Tibial nerve (tissue), 4 donors: ENCODE measurements at regions not wholly inside any gene's neighbourhood (a gene's known extent, or its start where the extent isn't known, plus 50 kb on each side); places are given as distances from the start of the nearest gene placed in this dataset.

Source experiments
- DNase-seq, 2 donors: peaks; one replicate each; pipeline ENCODE4 v3.0.0-alpha.2; 2019; ENCODE audit warnings: low spot score in 2 of 2
- H3K27ac ChIP-seq, 4 donors: fragments of 200-600 bp; sonication (generic) in 3 of 4; one replicate each; pipeline ENCODE4 v1.5.1; 2017 to 2019; ENCODE audit warnings: mild to moderate bottlenecking in 1 of 4
- H3K27me3 ChIP-seq, 2 donors: fragments of 200-600 bp; sonication (generic) in 1 of 2; one replicate each; pipeline versions ENCODE4 v1.5.1 to v1.6.0; 2017 to 2019
- H3K36me3 ChIP-seq, 3 donors: fragments of 200-600 bp; sonication (generic); one replicate each; pipeline ENCODE4 v1.5.1; 2018 to 2019
- H3K4me1 ChIP-seq, 4 donors: fragments of 200-600 bp; sonication (generic) in 3 of 4; one replicate each; pipeline ENCODE4 v1.5.1; 2017 to 2019
- H3K4me3 ChIP-seq, 4 donors: fragments of 200-600 bp; sonication (generic) in 3 of 4; one replicate each; pipeline ENCODE4 v1.5.1; 2017 to 2019; ENCODE audit warnings: mild to moderate bottlenecking in 1 of 4, moderate library complexity in 1 of 4
- H3K9me3 ChIP-seq, 4 donors: fragments of 200-600 bp; sonication (generic) in 3 of 4; one replicate each; pipeline ENCODE4 v1.5.1; 2017 to 2019
- CTCF ChIP-seq, 5 experiments: fragments of 200-600 bp in 3 of 5; fragments of 450-650 bp in 2 of 5; sonication (generic) in 3 of 5; IDR thresholded peaks; one replicate each; pipeline ENCODE4 v1.5.1; 2016 to 2019; ENCODE audit warnings: antibody characterized with exemption in 5 of 5, mild to moderate bottlenecking in 3 of 5, moderate library complexity in 2 of 5
- EP300 ChIP-seq, 2 donors: sonication (generic); formaldehyde crosslinking; IDR thresholded peaks; one replicate each; pipeline ENCODE4 v1.6.1; 2017; ENCODE audit warnings: antibody characterized with exemption in 2 of 2, mild to moderate bottlenecking in 1 of 2
- POLR2A ChIP-seq, 2 donors: fragments of 450-650 bp; IDR thresholded peaks; one replicate each; pipeline ENCODE4 v1.6.1; 2017; ENCODE audit warnings: antibody characterized with exemption in 2 of 2, mild to moderate bottlenecking in 2 of 2, moderate library complexity in 2 of 2
- WGBS, 2 donors: methylation state at CpG; one replicate each; pipeline ENCODE4 v1.1.5; 2018; 5-methylcytosine and 5-hydroxymethylcytosine counted together

- Histone ChIP-seq H3K27ac (no peak overlapping the region), H3K4me1 (no peaks in the 10 kb centered on the region), H3K4me3 (no peak overlapping the region), H3K9me3 (no peaks in the 10 kb centered on the region), H3K36me3 (no peaks in the 10 kb centered on the region), H3K27me3 (no peaks in the 10 kb centered on the region)
- no peak for DNase-seq
- 81 to 91% methylated on average over 8 of the region's 8 CpGs for WGBS, 2 donors
- TF ChIP-seq CTCF (IDR thresholded peaks at IDR 0.05): no peak
- no peak for TF ChIP-seq POLR2A (IDR thresholded peaks at IDR 0.05)
- TF ChIP-seq EP300 (IDR thresholded peaks at IDR 0.05): no peak
Measured at GRCh38 chr6:3575701-3576100, 118.9 kb upstream of the SLC22A23 start.

- H3K4me3 ChIP-seq: no peak overlapping the region
Measured at GRCh38 chr6:3575166-3575565, 118.3 kb upstream of the SLC22A23 start.

GRCh38 chr6:3573670-3574069, 116.8 kb upstream of the SLC22A23 start:
- H3K27me3 ChIP-seq: no peaks in the 10 kb centered on the region
- no peaks in the 10 kb centered on the region for H3K4me1 ChIP-seq
- H3K9me3 ChIP-seq: no peaks in the 10 kb centered on the region
- 73% methylated on average over 3 of the region's 3 CpGs for WGBS, 2 donors
- no peak for TF ChIP-seq CTCF (IDR thresholded peaks at IDR 0.05)
- no peak overlapping the region for H3K27ac ChIP-seq
- no peaks in the 10 kb centered on the region for H3K36me3 ChIP-seq
- no peak for DNase-seq
- no peak overlapping the region for H3K4me3 ChIP-seq

More at GRCh38 chr6:3575166-3575565, 118.3 kb upstream of the SLC22A23 start:
- TF ChIP-seq EP300 (IDR thresholded peaks at IDR 0.05): no peak
- no peak for TF ChIP-seq POLR2A (IDR thresholded peaks at IDR 0.05)
- no peak for TF ChIP-seq CTCF (IDR thresholded peaks at IDR 0.05)
- Histone ChIP-seq H3K27ac (no peak overlapping the region), H3K27me3 (no peaks in the 10 kb centered on the region), H3K9me3 (no peaks in the 10 kb centered on the region), H3K4me1 (no peaks in the 10 kb centered on the region), H3K36me3 (no peaks in the 10 kb centered on the region)
- DNase-seq: no peak
- WGBS, 2 donors: 75 to 87% methylated on average over 6 of the region's 6 CpGs

- WGBS, 2 donors: 75 to 77% methylated on average over 8 to 9 of the region's 9 CpGs
Measured at GRCh38 chr6:3571836-3572235, 115.0 kb upstream of the SLC22A23 start.

GRCh38 chr6:3571250-3571681, 114.4 kb upstream of the SLC22A23 start:
- H3K9me3 ChIP-seq: no peaks in the 10 kb centered on the region
- H3K4me3 ChIP-seq: no peak overlapping the region
- WGBS, 2 donors: 53 to 54% methylated on average over 6 of the region's 6 CpGs
- no peak overlapping the region for H3K27ac ChIP-seq
- no peak for DNase-seq
- TF ChIP-seq CTCF (IDR thresholded peaks at IDR 0.05): no peak
- TF ChIP-seq EP300 (IDR thresholded peaks at IDR 0.05): peak in 1 of 2 donors; percentile 27
- TF ChIP-seq POLR2A (IDR thresholded peaks at IDR 0.05): no peak
- no peaks in the 10 kb centered on the region for H3K4me1 ChIP-seq
- no peaks in the 10 kb centered on the region for H3K36me3 ChIP-seq
- H3K27me3 ChIP-seq: no peaks in the 10 kb centered on the region

More at GRCh38 chr6:3571836-3572235, 115.0 kb upstream of the SLC22A23 start:
- Histone ChIP-seq H3K9me3 (no peaks in the 10 kb centered on the region), H3K27me3 (no peaks in the 10 kb centered on the region), H3K27ac (no peak overlapping the region), H3K36me3 (no peaks in the 10 kb centered on the region), H3K4me3 (no peak overlapping the region), H3K4me1 (no peaks in the 10 kb centered on the region)
- no peak for TF ChIP-seq CTCF (IDR thresholded peaks at IDR 0.05)
- DNase-seq: no peak
